GM12801 (cell line): ENCODE measurements at regions not wholly inside any gene's neighbourhood (a gene's known extent, or its start where the extent isn't known, plus 50 kb on each side); places are given as distances from the start of the nearest gene placed in this dataset.

ENCODE experiments used
- CTCF ChIP-seq: IDR thresholded peaks from one replicate; pipeline ENCODE4 v1.5.1; 2011; ENCODE audit warnings: control low read depth; ENCODE audit not compliant: insufficient read length; ENCODE audit errors: extremely low read depth

DNA sequence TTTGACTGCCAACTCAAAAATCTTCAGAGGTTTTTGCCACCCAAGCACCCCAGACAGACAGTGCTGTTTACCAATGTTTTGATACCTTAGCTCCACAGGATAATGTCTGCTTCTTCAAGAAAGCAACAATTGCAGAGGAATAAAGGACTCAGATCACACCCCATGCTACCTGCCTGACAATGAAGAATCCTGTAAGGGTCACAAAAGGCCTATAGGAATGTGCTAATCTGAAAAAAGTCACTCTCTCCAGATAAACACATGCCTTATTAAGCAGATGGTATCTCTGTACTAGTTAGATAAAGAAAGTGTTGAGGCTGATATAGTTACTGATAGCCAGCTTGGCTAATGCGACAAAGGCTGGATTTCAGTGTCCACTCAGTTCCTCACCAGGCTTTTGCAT lies 1076.7 kb upstream of the SORCS1 start:
- TF ChIP-seq CTCF = no peak

GRCh38 chr10:108238261-108238660 lies 1073.8 kb upstream of the SORCS1 start:
- no peak for TF ChIP-seq CTCF

DNA sequence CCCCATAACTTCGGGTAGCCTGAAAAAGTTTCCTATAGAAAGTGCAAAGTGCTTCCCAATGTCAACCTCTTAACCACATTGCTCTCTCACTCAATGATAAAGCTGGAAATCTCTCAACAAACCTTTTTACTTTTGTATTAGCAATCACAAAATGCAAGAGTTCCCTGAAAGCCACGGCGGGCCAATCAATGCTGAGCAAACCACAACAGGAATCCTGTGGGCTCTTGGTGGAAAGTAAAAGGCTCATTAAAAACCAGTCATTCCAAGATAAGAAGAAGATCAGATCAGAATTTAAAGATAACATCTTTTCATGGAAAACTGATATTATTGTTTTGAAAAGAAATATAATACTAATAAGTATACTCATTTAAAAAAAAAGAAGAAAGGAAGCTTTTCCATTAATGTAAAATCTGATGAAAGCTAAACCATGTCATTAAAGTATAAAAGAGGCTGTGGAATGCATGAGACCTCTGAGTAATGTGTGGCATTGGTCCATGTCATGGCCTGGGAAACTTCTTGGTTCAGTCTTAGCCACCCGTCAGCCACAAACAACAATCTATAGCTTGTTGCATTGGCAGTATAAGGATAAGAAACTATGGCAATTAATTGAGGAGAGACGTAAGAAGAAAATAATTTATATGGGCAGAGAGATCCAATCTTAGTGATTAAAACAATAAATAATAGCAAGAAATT lies 1066.1 kb upstream of the SORCS1 start:
- no peak for TF ChIP-seq CTCF

DNA sequence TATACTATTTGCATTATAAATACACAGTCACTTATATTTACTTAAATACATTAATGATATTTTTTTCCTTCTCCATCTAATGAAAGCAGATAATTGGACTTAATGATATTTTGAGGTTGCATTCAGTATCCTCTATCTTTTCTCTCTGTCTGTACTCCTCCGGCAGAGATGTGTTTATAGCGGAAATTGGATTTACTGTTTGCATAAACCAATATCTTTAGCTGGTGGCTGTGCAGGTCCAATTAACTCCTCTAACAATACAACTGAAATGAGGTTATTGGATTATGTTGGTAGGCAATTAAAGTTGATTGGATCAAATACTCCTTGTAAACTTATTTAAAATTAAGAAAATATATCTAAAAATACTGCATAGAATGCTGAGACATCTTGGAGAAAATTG lies 1044.2 kb upstream of the SORCS1 start:
- no peak for TF ChIP-seq CTCF

- no peak for TF ChIP-seq CTCF
Observed at GRCh38 chr10:108208038-108208437, 1043.5 kb upstream of the SORCS1 start.

DNA sequence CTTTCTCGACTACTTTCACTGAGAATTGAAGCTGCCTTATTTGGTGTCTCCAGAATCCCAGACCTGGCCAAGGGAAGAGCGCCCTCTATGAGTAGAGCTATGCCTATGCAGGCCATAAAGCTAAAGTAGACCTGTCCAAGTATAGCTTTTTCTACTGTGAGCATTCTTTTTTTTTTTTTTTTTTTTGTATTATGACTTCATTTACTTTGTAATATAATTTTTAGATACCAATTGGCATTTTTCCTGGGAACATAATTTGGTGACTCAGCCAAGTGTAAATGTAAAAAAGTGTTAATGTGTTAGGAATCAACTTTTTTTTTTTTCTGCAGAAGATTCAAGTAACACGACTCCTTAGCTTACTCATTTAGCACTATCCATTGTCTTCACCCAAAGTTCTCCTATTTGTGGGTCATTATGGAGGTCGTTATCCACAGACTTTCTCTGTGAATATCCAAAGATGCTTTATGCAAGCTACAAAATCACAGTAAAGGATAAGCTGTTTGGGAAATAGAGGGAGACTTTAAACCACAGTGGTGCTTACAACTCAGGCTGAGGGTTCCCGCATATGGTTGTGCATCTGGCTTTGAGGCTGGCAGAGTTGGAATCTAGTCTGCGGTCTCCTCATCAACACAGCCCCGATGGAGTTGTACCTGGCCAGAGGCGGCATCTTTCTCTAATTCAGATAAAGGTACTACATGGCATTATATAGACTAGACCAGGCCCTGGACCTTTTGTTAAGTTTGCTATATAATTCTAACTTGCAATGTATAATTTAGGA lies 1040.2 kb upstream of the SORCS1 start:
- no peak for TF ChIP-seq CTCF

GRCh38 chr10:108203905-108204527 lies 1039.5 kb upstream of the SORCS1 start:
- no peak for TF ChIP-seq CTCF
